OCI-LY3 (cell line): ENCODE measurements at regions not wholly inside any gene's neighbourhood (a gene's known extent, or its start where the extent isn't known, plus 50 kb on each side); places are given as distances from the start of the nearest gene placed in this dataset.

Experiments used
- H2AFZ ChIP-seq: fragments of 200-600, 300-600 bp; shearing (Covaris generic); 2 replicates; pipeline ENCODE4 v1.6.0; 2014; ENCODE audit warnings: antibody characterized with exemption, low read depth, low read length
- H3K27ac ChIP-seq: fragments of 200-600, 300-600 bp; sonication (generic); 2 replicates; pipeline ENCODE4 v1.5.1; 2014; ENCODE audit warnings: mild to moderate bottlenecking, low read length, moderate library complexity, mixed read lengths
- H3K27me3 ChIP-seq: fragments of 200-600, 300-600 bp; sonication (generic); 2 replicates; pipeline ENCODE4 v1.6.1; 2014; ENCODE audit warnings: low read depth, low read length, mixed read lengths
- H3K36me3 ChIP-seq: fragments of 200-600, 300-600 bp; sonication (generic); replicated peaks from 2 replicates; pipeline ENCODE3; 2014; ENCODE audit warnings: low read depth, low read length, mixed read lengths
- H3K4me1 ChIP-seq: fragments of 300-600, 200-600 bp; sonication (generic); 2 replicates; pipeline ENCODE4 v1.6.1; 2014; ENCODE audit warnings: low read length, mixed read lengths
- H3K4me2 ChIP-seq: fragments of 200-600, 300-600 bp; sonication (generic); 2 replicates; pipeline ENCODE4 v1.6.1; 2014; ENCODE audit warnings: low read length, mixed read lengths
- H3K4me3 ChIP-seq: fragments of 300-600, 200-600 bp; sonication (generic); 2 replicates; pipeline ENCODE4 v1.5.1; 2014; ENCODE audit warnings: antibody characterized with exemption, mild to moderate bottlenecking, low read length, moderate library complexity
- H3K79me2 ChIP-seq: fragments of 300-600, 200-600 bp; shearing (Covaris generic); 2 replicates; pipeline ENCODE4 v1.6.1; 2014; ENCODE audit warnings: mild to moderate bottlenecking, low read length, mixed read lengths
- H3K9ac ChIP-seq: fragments of 300-600, 200-600 bp; shearing (Covaris generic); 2 replicates; pipeline ENCODE4 v1.6.0; 2014; ENCODE audit warnings: mild to moderate bottlenecking, low read length, moderate library complexity
- H3K9me3 ChIP-seq: fragments of 200-600, 300-600 bp; shearing (Covaris generic); 2 replicates; pipeline ENCODE4 v1.6.1; 2014; ENCODE audit warnings: low read length, mixed read lengths; ENCODE audit not compliant: insufficient read depth
- H4K20me1 ChIP-seq: fragments of 200-600, 300-600 bp; sonication (generic); 2 replicates; pipeline ENCODE4 v1.6.1; 2016; ENCODE audit warnings: low read length, mixed read lengths; ENCODE audit not compliant: insufficient read depth
- EZH2phosphoT487 ChIP-seq: fragments of 200-600 bp; shearing (Covaris generic); IDR thresholded peaks from 2 replicates; pipeline ENCODE4 v1.6.1; 2018; ENCODE audit warnings: antibody characterized with exemption, mixed run types, low read depth
- TF ChIP-seq, protein P1 (sequence below): fragments of 200-600, 300-600 bp; sonication (generic); IDR thresholded peaks from 2 replicates; pipeline ENCODE4 v1.5.1; 2014; ENCODE audit warnings: antibody characterized with exemption, low read length, low read depth

DNA sequence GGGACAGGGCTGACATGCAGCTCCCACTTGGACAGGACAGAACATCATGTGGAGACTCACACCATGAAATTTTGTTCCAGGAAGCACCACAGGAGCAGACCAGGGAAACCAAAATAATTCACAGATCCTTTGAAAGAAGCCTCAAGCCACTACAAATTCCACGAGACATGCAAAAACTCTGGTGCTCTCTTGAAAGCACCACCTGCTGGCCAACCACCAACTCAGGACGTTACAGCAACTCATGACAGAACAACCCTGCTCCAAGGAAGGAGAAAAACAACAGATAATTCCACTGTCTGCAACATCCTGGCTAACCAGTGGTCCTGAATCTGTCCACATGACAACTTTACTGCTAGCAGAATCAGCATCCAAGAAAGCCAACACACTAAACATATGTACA is 516.0 kb downstream of the SPATA31D1 start:
- Histone ChIP-seq H2AFZ (no peak overlapping the region), H3K4me2 (no peak overlapping the region), H3K4me1 (no peaks in the 10 kb centered on the region), H3K9me3 (no peaks in the 10 kb centered on the region), H3K27ac (no peak overlapping the region), H3K4me3 (no peak overlapping the region), H3K27me3 (no peaks in the 10 kb centered on the region), H3K79me2 (no peaks in the 10 kb centered on the region), H3K36me3 (no peaks in the 10 kb centered on the region), H3K9ac (no peak overlapping the region), H4K20me1 (no peaks in the 10 kb centered on the region)
- TF ChIP-seq, protein P1, sequence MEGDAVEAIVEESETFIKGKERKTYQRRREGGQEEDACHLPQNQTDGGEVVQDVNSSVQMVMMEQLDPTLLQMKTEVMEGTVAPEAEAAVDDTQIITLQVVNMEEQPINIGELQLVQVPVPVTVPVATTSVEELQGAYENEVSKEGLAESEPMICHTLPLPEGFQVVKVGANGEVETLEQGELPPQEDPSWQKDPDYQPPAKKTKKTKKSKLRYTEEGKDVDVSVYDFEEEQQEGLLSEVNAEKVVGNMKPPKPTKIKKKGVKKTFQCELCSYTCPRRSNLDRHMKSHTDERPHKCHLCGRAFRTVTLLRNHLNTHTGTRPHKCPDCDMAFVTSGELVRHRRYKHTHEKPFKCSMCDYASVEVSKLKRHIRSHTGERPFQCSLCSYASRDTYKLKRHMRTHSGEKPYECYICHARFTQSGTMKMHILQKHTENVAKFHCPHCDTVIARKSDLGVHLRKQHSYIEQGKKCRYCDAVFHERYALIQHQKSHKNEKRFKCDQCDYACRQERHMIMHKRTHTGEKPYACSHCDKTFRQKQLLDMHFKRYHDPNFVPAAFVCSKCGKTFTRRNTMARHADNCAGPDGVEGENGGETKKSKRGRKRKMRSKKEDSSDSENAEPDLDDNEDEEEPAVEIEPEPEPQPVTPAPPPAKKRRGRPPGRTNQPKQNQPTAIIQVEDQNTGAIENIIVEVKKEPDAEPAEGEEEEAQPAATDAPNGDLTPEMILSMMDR = no peak
- no peak for TF ChIP-seq EZH2phosphoT487

DNA sequence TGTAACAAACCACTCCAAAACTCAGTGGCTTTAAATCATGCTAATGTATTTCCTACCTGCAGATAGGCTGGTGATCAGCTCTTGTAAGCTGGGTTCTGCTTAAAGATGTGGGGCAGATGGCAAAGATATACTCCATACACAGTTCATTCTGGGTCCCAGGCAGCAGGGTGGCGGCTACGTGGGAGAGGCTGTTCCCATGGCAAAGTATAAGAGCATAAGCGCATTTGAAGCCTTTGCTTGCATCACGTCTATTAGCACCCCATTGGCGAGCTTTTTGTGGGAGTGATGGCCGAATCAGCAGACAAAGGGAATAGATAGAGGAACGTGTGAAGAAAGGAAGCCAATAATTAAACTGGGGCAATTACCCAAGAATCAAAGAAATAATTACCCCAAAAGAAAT is 523.1 kb downstream of the SPATA31D1 start:
- no peak overlapping the region for H3K4me2 ChIP-seq

DNA sequence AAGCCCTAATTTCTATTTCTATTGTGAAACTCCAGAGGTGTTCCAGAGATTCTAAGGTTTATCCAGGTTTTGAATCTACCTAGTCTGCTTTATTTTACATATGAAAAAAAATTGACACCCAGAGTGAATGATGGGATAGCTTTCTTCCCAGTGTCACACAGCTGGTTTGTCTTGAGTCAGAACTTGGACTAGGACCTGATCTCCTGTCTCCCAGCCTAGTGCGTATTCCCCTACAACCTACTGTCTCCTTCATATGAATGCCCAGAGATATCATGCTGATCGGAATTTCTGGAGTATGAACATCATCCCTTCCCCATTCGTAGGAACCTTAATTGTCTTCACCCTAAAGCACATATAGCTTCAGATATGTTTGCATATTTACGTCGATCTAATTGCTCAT is 524.2 kb downstream of the SPATA31D1 start:
- H3K4me2 ChIP-seq = no peak overlapping the region
- TF ChIP-seq, protein P1 = no peak
- no peak for TF ChIP-seq EZH2phosphoT487
- H2AFZ ChIP-seq = no peak overlapping the region
- no peaks in the 10 kb centered on the region for H4K20me1 ChIP-seq
- H3K4me1 ChIP-seq = no peaks in the 10 kb centered on the region
- H3K27ac ChIP-seq = no peak overlapping the region
- H3K27me3 ChIP-seq = 0 out of 2 replicates have a peak, but pooled peaks cover 5% of the 10 kb centered on the region
- no peak overlapping the region for H3K9ac ChIP-seq
- no peak overlapping the region for H3K4me3 ChIP-seq
- no peaks in the 10 kb centered on the region for H3K79me2 ChIP-seq
- H3K9me3 ChIP-seq = no peaks in the 10 kb centered on the region
- no peaks in the 10 kb centered on the region for H3K36me3 ChIP-seq

More for the DNA sequence above, 523.1 kb downstream of the SPATA31D1 start:
- no peak overlapping the region for H3K9ac ChIP-seq
- TF ChIP-seq, protein P1 = no peak
- TF ChIP-seq EZH2phosphoT487 = no peak
- H3K9me3 ChIP-seq = no peaks in the 10 kb centered on the region
- no peak overlapping the region for H3K27ac ChIP-seq
- no peaks in the 10 kb centered on the region for H4K20me1 ChIP-seq
- no peaks in the 10 kb centered on the region for H3K79me2 ChIP-seq
- no peak overlapping the region for H2AFZ ChIP-seq
- no peaks in the 10 kb centered on the region for H3K36me3 ChIP-seq
- H3K4me1 ChIP-seq = no peaks in the 10 kb centered on the region
- no peak overlapping the region for H3K4me3 ChIP-seq
- H3K27me3 ChIP-seq = 0 out of 2 replicates have a peak, but pooled peaks cover 5% of the 10 kb centered on the region

DNA sequence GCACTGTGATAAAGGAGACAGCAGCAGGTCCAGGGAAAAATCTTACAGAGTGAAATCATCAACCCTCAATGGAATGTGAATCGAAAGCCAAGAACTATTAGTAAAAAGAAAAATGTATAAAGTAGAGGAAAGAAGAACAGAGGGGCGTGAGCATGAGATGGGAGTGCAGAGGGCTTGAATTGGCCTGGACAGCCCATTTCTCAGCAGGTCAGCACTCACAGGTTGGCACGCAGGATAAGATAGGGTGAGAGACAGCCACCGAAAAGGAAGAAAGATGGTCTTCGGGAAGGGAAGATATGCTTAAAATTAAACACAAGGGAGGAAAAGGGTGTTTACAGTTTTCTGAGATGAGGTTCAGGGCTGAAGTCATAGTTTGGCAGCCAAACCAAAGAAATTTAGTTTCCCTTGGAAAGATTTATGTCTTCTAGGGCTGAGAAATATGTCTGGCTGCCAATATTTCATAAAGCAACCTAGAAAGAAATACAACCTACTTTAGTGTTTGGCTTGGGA is 524.7 kb downstream of the SPATA31D1 start:
- Histone ChIP-seq H3K27me3 (0 out of 2 replicates have a peak, but pooled peaks cover 5% of the 10 kb centered on the region), H3K9me3 (no peaks in the 10 kb centered on the region), H4K20me1 (no peaks in the 10 kb centered on the region), H3K9ac (no peak overlapping the region), H3K4me2 (no peak overlapping the region), H3K4me3 (no peak overlapping the region), H3K36me3 (no peaks in the 10 kb centered on the region), H3K4me1 (no peaks in the 10 kb centered on the region), H3K27ac (no peak overlapping the region), H3K79me2 (no peaks in the 10 kb centered on the region), H2AFZ (no peak overlapping the region)
- TF ChIP-seq EZH2phosphoT487 = no peak
- TF ChIP-seq, protein P1 = no peak
